HG03039 (cell line): ENCODE measurements at regions not wholly inside any gene's neighbourhood (a gene's known extent, or its start where the extent isn't known, plus 50 kb on each side); places are given as distances from the start of the nearest gene placed in this dataset.
"Not testable (repeated sequence)": the region's sequence is repeated elsewhere in the genome, so short reads cannot be mapped to it uniquely, and the experiment has no call there.

Source experiments
- ATAC-seq: cut with Tn5 transposase; IDR thresholded peaks from one replicate; pipeline ENCODE4 v1.9.1; 2021; ENCODE audit warnings: mild to moderate bottlenecking, moderate library complexity; ENCODE audit not compliant: unreplicated experiment

- no peak for ATAC-seq
Observed at GRCh38 chr14:71416392-71416791, 509.1 kb downstream of the PCNX1 start.

DNA sequence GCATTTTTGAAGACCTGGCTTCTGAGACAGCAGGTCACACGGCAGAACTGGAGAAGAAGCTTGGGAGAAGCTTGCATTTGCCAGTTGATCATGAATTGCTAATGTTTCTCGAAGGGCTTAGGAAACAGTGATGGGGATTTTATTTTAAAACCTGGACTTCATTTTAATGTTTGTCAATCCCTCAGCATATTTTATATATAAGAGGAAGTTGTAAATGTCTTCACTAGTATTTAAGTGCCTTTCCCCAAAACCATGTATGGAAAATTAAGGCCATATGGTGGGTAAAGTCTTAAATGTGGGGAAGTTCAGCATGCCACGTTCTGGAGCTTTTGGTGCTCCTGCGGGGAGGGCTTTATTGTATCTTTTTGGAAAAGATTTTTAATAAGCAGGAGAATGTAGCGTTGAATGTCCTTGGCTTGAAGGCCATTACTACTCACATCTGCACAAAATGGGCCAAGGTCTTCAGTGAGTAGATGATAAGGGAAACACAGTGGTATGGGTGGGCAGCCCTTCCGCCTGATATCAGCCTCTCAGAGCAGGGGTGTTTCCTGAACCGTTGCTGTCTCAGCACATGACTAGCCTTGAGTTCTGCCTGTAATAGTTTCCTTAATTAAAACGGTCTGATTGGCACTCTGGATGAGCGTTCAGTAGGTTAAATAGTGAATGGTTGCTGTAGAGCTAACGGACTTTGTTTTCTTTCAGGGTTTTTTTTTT lies 511.4 kb downstream of the PCNX1 start:
- ATAC-seq: no peak

DNA sequence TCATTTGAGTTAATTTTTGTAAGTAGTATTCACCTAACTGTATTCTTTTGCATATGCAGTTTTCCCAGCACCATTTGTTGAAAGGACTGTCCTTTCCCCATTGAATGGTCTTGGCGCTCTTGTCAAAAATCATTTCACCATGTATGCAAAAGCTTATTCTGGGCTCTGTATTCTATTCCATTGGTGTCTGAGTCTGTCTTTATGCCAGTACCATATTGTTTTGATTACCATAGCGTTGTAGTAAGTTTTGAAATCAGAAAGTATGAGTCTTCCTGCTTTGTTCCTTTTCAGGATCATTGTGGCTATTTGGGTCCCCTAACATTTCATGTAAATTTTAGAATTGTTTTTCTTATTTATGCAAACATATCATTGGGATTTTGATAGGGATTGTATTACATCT lies 508.7 kb upstream of the RGS6 start:
- no peak for ATAC-seq

DNA sequence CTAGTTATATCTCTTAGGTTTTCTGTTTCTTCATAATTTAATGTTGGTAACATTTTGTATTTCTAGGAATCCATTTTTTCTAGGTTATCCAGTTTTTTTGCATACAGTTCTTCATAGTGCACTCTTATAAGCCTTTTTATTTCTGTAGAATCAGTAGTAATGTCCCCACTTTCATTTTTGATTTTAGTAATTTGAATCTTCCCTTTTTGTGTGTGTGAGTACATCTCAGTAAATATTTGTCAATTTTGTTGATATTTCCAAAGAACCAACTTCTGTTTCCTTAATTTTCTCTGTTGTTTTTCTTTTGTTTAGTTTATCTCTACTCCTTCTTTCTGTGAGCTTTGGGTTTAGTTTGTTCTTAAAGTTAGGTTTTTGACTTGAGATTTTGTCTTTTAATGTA lies 507.3 kb upstream of the RGS6 start:
- ATAC-seq: no peak

- no peak for ATAC-seq
Observed at GRCh38 chr14:71426001-71426400, 506.2 kb upstream of the RGS6 start.

GRCh38 chr14:71429902-71430301 lies 502.3 kb upstream of the RGS6 start:
- ATAC-seq: no peak

DNA sequence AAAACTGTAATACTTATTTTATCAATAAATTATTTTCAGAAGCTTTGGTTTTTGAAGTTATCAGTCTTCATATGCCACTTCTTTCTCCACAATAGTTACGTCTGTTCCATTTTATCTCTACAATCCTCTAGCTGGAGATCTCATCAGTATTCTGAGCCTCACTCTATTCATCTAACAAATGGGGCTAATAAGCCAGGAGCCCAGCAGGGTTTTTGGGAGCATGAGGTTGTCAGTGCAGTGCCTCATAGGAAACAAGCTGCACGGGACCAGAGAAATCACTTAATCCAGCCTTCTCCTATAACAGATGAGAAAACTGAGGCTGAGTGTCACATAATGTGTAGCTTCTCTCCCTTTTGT lies 501.9 kb upstream of the RGS6 start:
- no peak for ATAC-seq

DNA sequence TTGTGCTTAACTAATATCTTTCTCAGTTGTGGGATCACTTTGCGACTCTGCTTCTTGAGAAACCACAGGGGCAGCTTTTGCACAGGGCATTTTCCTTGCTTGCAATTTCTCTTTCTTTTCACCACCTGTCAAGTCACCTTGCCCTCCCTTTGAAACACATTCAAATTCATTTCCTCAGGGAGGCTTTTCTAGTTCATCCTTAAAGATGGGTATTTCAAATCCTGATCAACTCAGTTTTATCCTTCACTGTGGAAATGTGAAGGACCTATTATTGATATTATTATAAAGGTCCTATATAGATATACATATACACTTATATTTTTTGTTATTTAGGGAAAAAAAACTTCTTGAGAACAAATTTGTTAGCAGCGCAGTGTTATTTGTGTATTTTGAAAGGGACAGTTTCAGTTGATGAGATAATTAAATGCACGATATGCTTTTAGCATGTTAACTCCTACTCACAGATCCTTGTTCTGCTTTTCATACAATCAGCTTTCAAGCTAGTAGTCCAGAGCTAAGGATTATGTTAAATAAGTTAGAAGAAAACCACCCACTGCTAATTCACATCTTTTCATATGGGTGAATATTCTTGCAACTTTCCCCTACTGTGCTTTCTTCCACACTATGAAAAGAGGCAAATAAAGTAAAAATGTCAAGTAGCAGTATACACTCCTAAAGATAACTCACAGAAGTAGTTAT lies 501.4 kb upstream of the RGS6 start:
- no peak for ATAC-seq

DNA sequence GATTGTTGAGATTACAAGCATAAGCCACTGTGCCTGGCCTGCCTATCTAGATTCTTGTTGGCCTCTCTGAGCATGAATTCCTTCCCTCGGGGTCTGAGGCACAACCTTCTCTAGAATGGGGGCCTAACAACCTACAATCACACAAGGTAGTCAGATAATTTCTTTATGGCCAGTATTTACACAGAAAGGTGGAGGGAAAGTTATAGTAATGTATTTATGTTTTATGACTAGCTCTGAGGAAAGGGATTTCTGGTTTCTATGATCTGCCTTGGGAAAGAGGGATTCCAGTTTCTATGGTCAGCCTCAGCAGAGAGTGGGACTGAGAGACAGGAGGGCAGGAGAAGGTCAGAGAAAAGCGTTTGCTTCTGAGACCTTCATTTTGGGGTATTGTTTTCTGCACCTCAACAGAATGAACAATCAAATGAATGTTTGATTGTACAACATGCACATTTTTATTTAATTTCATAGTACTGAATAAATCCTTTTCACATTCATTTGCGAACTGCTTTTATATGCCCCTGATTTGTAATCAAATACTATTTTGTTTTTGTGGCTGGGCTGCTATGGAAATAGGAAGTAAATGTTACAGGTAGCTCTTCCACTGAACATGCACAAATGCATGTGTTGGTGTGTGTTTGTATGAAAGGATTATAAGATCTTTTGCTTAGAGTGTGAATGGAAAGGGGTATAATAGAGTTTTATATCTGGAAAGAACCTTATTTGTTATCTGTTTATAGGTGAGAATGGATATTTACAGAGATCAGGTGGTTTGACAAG lies 499.7 kb upstream of the RGS6 start:
- no peak for ATAC-seq

DNA sequence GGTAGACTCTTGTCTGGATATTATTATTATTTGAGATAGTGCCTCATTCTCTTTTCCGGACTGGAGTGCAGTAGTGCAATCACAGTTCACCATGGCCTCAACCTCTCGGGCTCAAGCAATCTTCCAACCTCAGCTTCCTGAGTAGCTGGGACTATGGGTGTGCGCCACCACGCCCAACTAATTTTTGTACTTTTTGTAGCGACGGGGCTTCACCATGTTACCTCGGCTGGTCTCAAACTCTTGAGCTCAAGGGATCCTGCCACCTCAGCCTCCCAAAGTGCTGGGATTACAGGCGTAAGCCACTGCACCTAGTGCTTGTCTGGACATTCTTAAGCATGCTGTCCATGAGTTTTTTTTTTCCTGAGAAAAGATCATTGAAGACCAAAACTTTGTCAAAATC lies 498.9 kb upstream of the RGS6 start:
- ATAC-seq: no peak

GRCh38 chr14:71435641-71436040 lies 496.6 kb upstream of the RGS6 start:
- ATAC-seq: not testable (repeated sequence)

DNA sequence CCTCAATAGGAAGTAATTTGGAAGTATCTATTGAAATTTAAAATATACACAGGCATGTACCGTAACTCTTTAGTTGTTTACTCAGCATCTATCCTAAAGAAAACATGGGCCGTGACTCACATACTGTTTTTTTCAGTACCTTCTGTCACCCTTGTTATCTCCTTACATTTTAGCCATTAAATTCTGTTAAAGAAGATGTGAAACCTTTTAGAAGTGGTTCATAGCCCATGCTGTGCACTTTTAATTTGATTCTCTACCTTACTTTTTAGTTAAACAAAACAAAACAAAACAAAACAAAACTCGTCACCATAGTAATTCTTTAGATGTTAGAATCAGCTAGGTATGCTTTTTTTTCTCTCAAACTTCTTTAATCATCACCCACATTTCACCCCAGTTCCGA lies 494.4 kb upstream of the RGS6 start:
- ATAC-seq: no peak

DNA sequence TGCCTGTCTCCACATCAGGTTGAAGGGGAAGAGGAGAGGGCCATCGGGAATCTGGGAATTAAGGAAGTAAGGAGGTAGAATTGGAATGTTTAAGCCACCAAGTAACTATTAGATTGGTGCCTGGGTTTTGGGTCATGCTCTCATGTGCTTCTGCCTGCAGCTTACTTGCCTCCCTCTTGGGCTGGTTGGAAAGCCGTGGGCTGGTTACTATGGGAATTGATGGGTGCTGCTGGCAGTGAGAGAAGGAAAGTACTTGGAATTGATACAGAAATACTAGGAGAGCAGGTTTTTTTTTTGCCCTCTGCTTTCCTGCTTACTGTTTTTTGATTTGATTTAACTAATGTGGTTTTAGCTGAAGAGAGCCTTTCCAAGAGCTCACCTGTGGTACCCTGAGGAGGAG lies 493.5 kb upstream of the RGS6 start:
- no peak for ATAC-seq

DNA sequence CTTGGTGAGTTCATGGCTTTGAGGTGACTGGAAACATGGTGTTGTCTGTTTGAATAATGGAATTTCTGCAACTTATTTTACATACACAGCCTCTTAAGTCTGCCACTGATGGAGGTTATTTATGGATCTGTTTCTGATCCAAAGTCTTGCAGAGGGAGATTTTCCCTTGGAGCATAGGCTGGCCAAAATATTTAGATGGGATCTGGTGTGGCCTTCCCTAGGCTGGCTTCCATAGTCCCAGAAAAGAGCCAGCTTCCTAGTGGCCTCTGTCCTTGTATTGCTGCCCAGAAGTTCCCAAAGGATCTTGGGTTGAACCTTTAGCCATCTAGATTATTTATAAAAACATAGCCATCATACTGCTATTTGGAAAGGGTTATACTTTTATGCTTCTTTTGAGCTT lies 491.1 kb upstream of the RGS6 start:
- ATAC-seq: no peak

DNA sequence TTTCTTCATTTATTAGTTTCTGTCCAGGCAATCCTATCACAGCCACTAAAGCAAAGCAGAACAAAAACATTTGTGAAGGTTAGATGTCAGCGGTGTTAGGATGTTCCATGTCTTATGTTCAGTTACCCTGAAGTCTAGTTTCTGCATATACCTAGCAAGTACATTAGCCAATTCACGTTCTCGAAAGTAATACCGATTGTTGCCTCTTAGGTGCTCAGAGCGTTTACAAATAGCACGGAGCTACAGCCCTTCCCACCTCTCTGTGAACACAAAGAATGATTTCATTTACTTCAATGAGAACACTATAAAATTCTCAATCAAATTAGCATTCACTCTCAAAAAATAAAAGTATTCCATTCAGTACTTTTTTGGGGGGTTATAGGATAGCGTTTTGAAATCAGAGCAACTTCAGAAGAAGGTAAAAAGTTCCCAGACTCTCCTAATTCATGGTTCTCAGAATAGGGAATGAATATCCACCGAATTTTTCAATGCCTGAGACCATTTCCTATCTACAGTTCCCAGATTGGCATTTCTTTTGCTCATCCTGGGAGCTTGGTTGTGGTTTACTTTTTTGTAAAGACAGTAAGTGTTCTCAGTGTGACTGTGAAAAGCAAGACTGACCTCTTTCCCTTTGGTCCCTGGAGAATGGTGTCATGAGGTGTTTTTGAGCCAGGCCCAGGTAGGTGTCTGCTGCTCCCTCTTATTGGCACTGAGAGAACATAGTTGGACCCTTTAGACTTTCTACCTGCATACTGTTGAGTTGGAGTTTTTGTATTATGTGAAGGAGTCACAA lies 488.0 kb upstream of the RGS6 start:
- ATAC-seq: no peak

DNA sequence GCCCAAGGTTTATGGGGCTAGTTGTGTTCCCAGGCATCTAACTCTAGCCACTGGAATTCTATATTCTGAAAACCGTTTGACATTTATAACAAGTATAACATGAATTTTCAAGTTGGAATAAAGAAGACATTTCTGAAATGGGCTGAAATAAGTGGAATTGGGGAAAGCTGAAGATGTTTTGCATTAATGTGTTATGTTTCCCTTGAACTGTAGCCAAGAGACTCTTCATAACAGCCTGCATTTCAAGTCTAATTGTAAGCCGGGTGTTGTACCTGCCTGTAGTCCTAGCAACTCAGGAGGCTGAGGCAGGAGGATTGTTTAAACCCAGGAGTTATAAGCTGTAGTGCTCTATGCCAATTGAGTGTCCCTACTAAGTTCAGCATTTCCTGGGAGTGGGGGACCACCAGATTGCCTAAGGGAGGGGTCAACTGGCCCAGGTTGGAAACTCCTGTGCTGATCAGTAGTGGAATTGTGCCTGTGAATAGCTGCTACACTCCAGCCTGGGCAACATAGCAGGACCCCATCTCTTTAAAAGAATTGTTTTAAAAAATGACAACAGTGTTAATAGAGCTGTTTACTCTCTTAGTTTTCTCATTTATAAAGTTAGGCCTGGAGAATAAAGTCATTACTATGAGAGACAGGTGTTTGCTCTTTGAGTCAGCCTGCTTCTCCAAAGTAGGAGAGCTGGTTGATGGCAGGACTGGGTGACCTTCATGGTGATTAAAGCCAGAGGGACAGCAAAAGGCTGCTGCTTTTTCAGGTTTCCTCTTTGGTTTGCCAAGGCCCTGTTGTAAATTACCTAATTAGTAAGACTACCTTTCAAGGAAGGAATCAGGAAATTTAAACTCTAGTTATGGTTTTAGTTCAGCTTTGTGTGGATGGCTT lies 483.6 kb upstream of the RGS6 start:
- no peak for ATAC-seq

- ATAC-seq: no peak
Observed at GRCh38 chr14:71449316-71450055, 482.7 kb upstream of the RGS6 start.

GRCh38 chr14:71451501-71451900 lies 480.7 kb upstream of the RGS6 start:
- ATAC-seq: no peak

- ATAC-seq: no peak
Observed at GRCh38 chr14:71452539-71452938, 479.7 kb upstream of the RGS6 start.

DNA sequence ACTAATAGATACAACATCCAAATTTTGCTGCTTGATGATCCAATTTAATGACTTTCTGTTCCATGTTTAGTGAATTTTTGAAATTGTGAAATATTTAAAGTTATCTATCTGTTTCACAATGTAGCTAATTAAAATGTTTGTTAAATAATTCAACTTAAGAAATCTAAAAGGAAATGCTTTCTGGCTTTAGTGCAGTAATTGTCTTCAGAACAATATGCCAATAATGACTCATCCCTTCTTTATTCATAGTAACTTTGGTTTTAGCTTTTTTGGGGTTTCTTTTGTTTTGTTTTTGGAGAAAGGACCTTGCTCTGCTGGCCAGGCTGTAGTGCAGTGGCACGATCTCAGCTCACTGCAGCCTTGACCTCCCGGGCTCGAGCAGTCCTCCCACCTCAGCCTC lies 479.2 kb upstream of the RGS6 start:
- ATAC-seq: no peak
